Neural cell (in vitro differentiated cells): ENCODE measurements at regions not wholly inside any gene's neighbourhood (a gene's known extent, or its start where the extent isn't known, plus 50 kb on each side); places are given as distances from the start of the nearest gene placed in this dataset.
A peak's percentile ranks its signal among the peaks of the same experiment; 100 is the strongest.

Source experiments
- EP300 ChIP-seq: fragments of 450-650 bp; conservative IDR thresholded peaks from 2 replicates; pipeline ENCODE4 v1.6.1; 2014; ENCODE audit warnings: antibody characterized with exemption, mild to moderate bottlenecking, moderate library complexity; ENCODE audit not compliant: poor library complexity, severe bottlenecking
- TF ChIP-seq, protein P1 (sequence below): IDR thresholded peaks from 2 replicates; pipeline ENCODE4 v1.6.1; 2012; ENCODE audit warnings: borderline replicate concordance
- TF ChIP-seq, protein P2 (sequence below): fragments of 450-650 bp; IDR thresholded peaks from 2 replicates; pipeline ENCODE4 v1.5.1; 2014; ENCODE audit warnings: antibody characterized with exemption, mild to moderate bottlenecking, moderate library complexity; ENCODE audit not compliant: poor library complexity, severe bottlenecking

DNA sequence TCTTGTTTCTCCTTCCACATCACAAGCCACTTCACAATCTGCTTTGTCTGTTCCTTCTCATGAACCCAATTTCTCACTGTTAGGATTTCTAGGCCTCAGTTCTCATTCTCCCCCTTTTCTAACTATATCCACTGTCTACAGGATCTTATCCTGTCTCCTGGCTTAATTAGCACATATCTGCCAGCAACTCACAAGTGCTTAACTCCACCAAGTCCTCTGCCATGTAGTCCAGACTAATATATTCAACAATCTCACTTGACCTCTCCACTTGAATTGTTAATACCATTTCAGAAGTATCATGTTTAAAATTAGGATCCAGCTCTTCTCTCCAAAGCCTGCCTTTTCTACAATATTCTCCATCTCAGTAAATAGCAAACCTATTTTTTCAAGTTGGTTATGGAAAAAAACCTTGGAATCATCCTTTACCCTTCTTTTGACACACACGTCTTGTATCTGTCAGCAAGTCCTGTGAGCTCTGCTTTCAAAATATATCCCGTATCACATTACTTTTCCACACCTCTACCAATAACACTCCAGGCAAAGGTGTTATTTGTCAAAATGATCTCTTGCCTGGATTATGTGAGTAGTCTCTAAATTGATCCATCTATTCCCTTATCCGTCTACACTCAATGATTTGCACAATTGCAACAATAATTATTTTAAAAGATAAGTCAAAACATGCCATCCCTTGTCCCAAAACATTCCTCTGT, 127.2 kb upstream of the SLIT2 start:
- TF ChIP-seq, protein P1, sequence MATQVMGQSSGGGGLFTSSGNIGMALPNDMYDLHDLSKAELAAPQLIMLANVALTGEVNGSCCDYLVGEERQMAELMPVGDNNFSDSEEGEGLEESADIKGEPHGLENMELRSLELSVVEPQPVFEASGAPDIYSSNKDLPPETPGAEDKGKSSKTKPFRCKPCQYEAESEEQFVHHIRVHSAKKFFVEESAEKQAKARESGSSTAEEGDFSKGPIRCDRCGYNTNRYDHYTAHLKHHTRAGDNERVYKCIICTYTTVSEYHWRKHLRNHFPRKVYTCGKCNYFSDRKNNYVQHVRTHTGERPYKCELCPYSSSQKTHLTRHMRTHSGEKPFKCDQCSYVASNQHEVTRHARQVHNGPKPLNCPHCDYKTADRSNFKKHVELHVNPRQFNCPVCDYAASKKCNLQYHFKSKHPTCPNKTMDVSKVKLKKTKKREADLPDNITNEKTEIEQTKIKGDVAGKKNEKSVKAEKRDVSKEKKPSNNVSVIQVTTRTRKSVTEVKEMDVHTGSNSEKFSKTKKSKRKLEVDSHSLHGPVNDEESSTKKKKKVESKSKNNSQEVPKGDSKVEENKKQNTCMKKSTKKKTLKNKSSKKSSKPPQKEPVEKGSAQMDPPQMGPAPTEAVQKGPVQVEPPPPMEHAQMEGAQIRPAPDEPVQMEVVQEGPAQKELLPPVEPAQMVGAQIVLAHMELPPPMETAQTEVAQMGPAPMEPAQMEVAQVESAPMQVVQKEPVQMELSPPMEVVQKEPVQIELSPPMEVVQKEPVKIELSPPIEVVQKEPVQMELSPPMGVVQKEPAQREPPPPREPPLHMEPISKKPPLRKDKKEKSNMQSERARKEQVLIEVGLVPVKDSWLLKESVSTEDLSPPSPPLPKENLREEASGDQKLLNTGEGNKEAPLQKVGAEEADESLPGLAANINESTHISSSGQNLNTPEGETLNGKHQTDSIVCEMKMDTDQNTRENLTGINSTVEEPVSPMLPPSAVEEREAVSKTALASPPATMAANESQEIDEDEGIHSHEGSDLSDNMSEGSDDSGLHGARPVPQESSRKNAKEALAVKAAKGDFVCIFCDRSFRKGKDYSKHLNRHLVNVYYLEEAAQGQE, result peak; percentile 14
- peak; percentile 59 for TF ChIP-seq EP300
- TF ChIP-seq, protein P2, sequence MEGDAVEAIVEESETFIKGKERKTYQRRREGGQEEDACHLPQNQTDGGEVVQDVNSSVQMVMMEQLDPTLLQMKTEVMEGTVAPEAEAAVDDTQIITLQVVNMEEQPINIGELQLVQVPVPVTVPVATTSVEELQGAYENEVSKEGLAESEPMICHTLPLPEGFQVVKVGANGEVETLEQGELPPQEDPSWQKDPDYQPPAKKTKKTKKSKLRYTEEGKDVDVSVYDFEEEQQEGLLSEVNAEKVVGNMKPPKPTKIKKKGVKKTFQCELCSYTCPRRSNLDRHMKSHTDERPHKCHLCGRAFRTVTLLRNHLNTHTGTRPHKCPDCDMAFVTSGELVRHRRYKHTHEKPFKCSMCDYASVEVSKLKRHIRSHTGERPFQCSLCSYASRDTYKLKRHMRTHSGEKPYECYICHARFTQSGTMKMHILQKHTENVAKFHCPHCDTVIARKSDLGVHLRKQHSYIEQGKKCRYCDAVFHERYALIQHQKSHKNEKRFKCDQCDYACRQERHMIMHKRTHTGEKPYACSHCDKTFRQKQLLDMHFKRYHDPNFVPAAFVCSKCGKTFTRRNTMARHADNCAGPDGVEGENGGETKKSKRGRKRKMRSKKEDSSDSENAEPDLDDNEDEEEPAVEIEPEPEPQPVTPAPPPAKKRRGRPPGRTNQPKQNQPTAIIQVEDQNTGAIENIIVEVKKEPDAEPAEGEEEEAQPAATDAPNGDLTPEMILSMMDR, result no peak
